GM12878 (cell line): ENCODE measurements at regions not wholly inside any gene's neighbourhood (a gene's known extent, or its start where the extent isn't known, plus 50 kb on each side); places are given as distances from the start of the nearest gene placed in this dataset.

Experiments
- ATAC-seq: fragments of 200-7000 bp; cut with Tn5 transposase; 3 replicates; pipeline ENCODE4 v1.9.1; 2020; ENCODE audit warnings: mild to moderate bottlenecking, moderate library complexity
- BruUV-seq: library from RNA; stranded (reverse); fragments of 400-500 nt; replicated peaks from 2 replicates; lab custom pipeline; 2021; lab: Mats Ljungman, UMichigan
- CTCF ChIA-PET: fragments of 300-600 bp; sonication (Branson Sonifier 250); formaldehyde crosslinking; extraction: SDS; loops from one replicate; lab custom pipeline; 2021; ENCODE audit warnings: inconsistent platforms; lab: Yijun Ruan, JAX
- POLR2A ChIA-PET: fragments of 350-600 bp; formaldehyde crosslinking; extraction: SDS; loops from one replicate; lab custom pipeline; 2021; ENCODE audit warnings: inconsistent platforms; lab: Charles Lee
- RAD21 ChIA-PET: fragments of 300-600 bp; sonication (Branson Sonifier 250); formaldehyde crosslinking; loops from one replicate; lab custom pipeline; 2023; ENCODE audit warnings: antibody characterized with exemption; ENCODE audit not compliant: unreplicated experiment; lab: Charles Lee
- SMC1A ChIA-PET: fragments of 300-600 bp; sonication (Branson Sonifier 250); formaldehyde crosslinking; loops from one replicate; lab custom pipeline; 2023; ENCODE audit not compliant: unreplicated experiment, uncharacterized antibody; lab: Charles Lee
- DNase-seq: peaks from one replicate; pipeline ENCODE4 v3.0.0-alpha.2; 2011; ENCODE audit warnings: low read depth, low spot score
- FAIRE-seq: peaks from 3 replicates; lab custom pipeline; 2011; peaks lifted over from hg19 to GRCh38; lab: Jason Lieb, UNC
- H2AFZ ChIP-seq: 2 replicates; pipeline ENCODE4 v1.6.0; 2011; ENCODE audit warnings: low read depth, low read length, control low read depth; ENCODE audit not compliant: control insufficient read depth
- H3K27ac ChIP-seq: 2 replicates; pipeline ENCODE4 v1.5.1; 2011; ENCODE audit warnings: control low read depth; ENCODE audit not compliant: control insufficient read depth, insufficient read depth
- H3K27me3 ChIP-seq, 2 experiments: replicated peaks in 1 of 2; 2 replicates each; pipeline versions ENCODE4 v1.6.0 to v1.6.1; 2011; ENCODE audit warnings: low read length in 1 of 2; ENCODE audit not compliant: control insufficient read depth in 2 of 2, insufficient read depth in 2 of 2
- H3K36me3 ChIP-seq, 2 experiments: 2 replicates each; pipeline ENCODE4 v1.5.1; 2011; ENCODE audit warnings: low read length in 1 of 2; ENCODE audit not compliant: control insufficient read depth in 2 of 2, insufficient read depth in 2 of 2
- H3K4me1 ChIP-seq: 2 replicates; pipeline ENCODE4 v1.6.1; 2011; ENCODE audit warnings: mild to moderate bottlenecking, low read length, moderate library complexity, mixed read lengths; ENCODE audit not compliant: control insufficient read depth, insufficient read depth
- H3K4me2 ChIP-seq: 2 replicates; pipeline ENCODE4 v1.6.0; 2011; ENCODE audit warnings: control low read depth; ENCODE audit not compliant: control insufficient read depth, insufficient read depth
- H3K4me3 ChIP-seq: fragments of 200-600 bp; sonication (generic); 2 replicates; pipeline ENCODE4 v1.5.1; 2016
- H3K79me2 ChIP-seq: 2 replicates; pipeline ENCODE4 v1.6.0; 2011; ENCODE audit warnings: low read length; ENCODE audit not compliant: control insufficient read depth, insufficient read depth
- H3K9ac ChIP-seq: 2 replicates; pipeline ENCODE4 v1.8.0; 2011; ENCODE audit warnings: low read length, control low read depth, mixed read lengths; ENCODE audit not compliant: control insufficient read depth, insufficient read depth
- H3K9me3 ChIP-seq: replicated peaks from 3 replicates; pipeline ENCODE4 v1.5.1; 2011; ENCODE audit warnings: mild to moderate bottlenecking, low read length; ENCODE audit not compliant: control insufficient read depth, insufficient read depth
- H4K20me1 ChIP-seq: 2 replicates; pipeline ENCODE4 v1.6.0; 2011; ENCODE audit not compliant: control insufficient read depth, insufficient read depth
- BCL11A ChIP-seq: IDR thresholded peaks from 2 replicates; pipeline ENCODE4 v1.6.1; 2011; ENCODE audit warnings: low read depth, low read length
- ELK1 ChIP-seq: IDR thresholded peaks from 2 replicates; pipeline ENCODE4 v1.6.1; 2012; ENCODE audit warnings: low read depth, low read length, improper control_type of control experiment
- MYC ChIP-seq: IDR thresholded peaks from 2 replicates; pipeline ENCODE4 v1.6.1; 2011; ENCODE audit warnings: mild to moderate bottlenecking, low read length, moderate library complexity, inconsistent platforms; ENCODE audit not compliant: insufficient read depth, insufficient replicate concordance, insufficient read length, severe bottlenecking
- USF2 ChIP-seq: IDR thresholded peaks from 2 replicates; pipeline ENCODE4 v1.6.1; 2011; ENCODE audit warnings: low read depth, low read length, improper control_type of control experiment, borderline replicate concordance
- WGBS: methylation state at CpG from one replicate; pipeline ENCODE4 v1.1.6; 2016; ENCODE audit warnings: low lambda C conversion rate; ENCODE audit not compliant: insufficient replicate concordance, insufficient coverage; ENCODE audit errors: missing lambda C conversion rate; 5-methylcytosine and 5-hydroxymethylcytosine counted together
- in situ Hi-C: fragments of 300-500 bp; cut with MboI; formaldehyde crosslinking; loops from 9 replicates; pipeline ENCODE4 v1.14.3; 2018; ENCODE audit warnings: mixed read lengths
- intact Hi-C: fragments of 100-400 bp; cut with micrococcal nuclease; formaldehyde crosslinking; loops from one replicate; pipeline ENCODE4 v1.14.2; 2022; ENCODE audit not compliant: unreplicated experiment

- peak; percentile 80 for TF ChIP-seq BCL11A
- TF ChIP-seq MYC, result no peak
- TF ChIP-seq ELK1, result no peak
Measured at GRCh38 chr15:47961401-47962090, 159.2 kb upstream of the SLC24A5 start (continued).

- ChIA-PET CTCF (interaction anchor here (2.1 kb wide), 1 partner anchor 25 kb away, joined by 11 read pairs; no protein-coding TSS in a partner anchor), RAD21 (no interaction called here), POLR2A (no interaction called here), SMC1A (interaction anchor here (1.4 kb wide), 1 partner anchor 25 kb away, joined by 3 read pairs; no protein-coding TSS in a partner anchor)
- WGBS, result 77% methylated on average over 4 of the region's 4 CpGs
- ATAC-seq, result no peak
- no peak overlapping the region for H3K9ac ChIP-seq
- H3K9me3 ChIP-seq, result no peaks in the 10 kb centered on the region
- H2AFZ ChIP-seq, result no peak overlapping the region
- intact Hi-C loops (loop anchor here (5.0 kb wide), 1 partner anchor 151 kb away; no protein-coding TSS in a partner anchor), in situ Hi-C loops (no loop called here)
- H3K4me3 ChIP-seq, result no peak overlapping the region
- no peak for TF ChIP-seq USF2
- no peaks in the 10 kb centered on the region for H3K79me2 ChIP-seq
- no peaks in the 10 kb centered on the region for H3K27me3 ChIP-seq
- DNase-seq, result no peak
- BruUV-seq, result no TSS peak
- H3K4me1 ChIP-seq, result peaks cover 21% of the 10 kb centered on the region
- H4K20me1 ChIP-seq, result no peaks in the 10 kb centered on the region
- FAIRE-seq, result no peak
- H3K4me2 ChIP-seq, result no peak overlapping the region
- H3K36me3 ChIP-seq, result no peaks in the 10 kb centered on the region
- no peak overlapping the region for H3K27ac ChIP-seq
Measured at GRCh38 chr15:47963265-47963664, 157.5 kb upstream of the SLC24A5 start.
